Neural crest cell (in vitro differentiated cells): ENCODE measurements at regions not wholly inside any gene's neighbourhood (a gene's known extent, or its start where the extent isn't known, plus 50 kb on each side); places are given as distances from the start of the nearest gene placed in this dataset.
A peak's percentile ranks its signal among the peaks of the same experiment; 100 is the strongest.

Source experiments
- DNase-seq: peaks from one replicate; pipeline ENCODE4 v3.0.0; 2021; ENCODE audit warnings: low read depth, mixed read lengths, low spot score
- H3K27ac Mint-ChIP-seq: one replicate; pipeline ENCODE4 v1.8.0; 2021; ENCODE audit warnings: mild to moderate bottlenecking, mixed read lengths; ENCODE audit not compliant: unreplicated experiment
- H3K27me3 Mint-ChIP-seq: 2 replicates; pipeline ENCODE4 v1.8.0; 2021; ENCODE audit warnings: low read depth, mild to moderate bottlenecking, mixed read lengths
- H3K36me3 Mint-ChIP-seq: 2 replicates; pipeline ENCODE4 v1.8.0; 2021; ENCODE audit warnings: low read depth, mild to moderate bottlenecking, mixed read lengths
- H3K4me1 Mint-ChIP-seq: 2 replicates; pipeline ENCODE4 v1.8.0; 2021; ENCODE audit warnings: mixed read lengths
- H3K4me3 Mint-ChIP-seq: one replicate; pipeline ENCODE4 v1.8.0; 2021; ENCODE audit warnings: mild to moderate bottlenecking, mixed read lengths
- H3K9me3 Mint-ChIP-seq: 2 replicates; pipeline ENCODE4 v1.8.0; 2021; ENCODE audit warnings: mixed read lengths
- TF ChIP-seq, protein P1 (sequence below): fragments of 200-600 bp; sonication (generic); conservative IDR thresholded peaks from 2 replicates; pipeline ENCODE4 v1.5.0; 2021; ENCODE audit warnings: antibody characterized with exemption, mild to moderate bottlenecking

DNA sequence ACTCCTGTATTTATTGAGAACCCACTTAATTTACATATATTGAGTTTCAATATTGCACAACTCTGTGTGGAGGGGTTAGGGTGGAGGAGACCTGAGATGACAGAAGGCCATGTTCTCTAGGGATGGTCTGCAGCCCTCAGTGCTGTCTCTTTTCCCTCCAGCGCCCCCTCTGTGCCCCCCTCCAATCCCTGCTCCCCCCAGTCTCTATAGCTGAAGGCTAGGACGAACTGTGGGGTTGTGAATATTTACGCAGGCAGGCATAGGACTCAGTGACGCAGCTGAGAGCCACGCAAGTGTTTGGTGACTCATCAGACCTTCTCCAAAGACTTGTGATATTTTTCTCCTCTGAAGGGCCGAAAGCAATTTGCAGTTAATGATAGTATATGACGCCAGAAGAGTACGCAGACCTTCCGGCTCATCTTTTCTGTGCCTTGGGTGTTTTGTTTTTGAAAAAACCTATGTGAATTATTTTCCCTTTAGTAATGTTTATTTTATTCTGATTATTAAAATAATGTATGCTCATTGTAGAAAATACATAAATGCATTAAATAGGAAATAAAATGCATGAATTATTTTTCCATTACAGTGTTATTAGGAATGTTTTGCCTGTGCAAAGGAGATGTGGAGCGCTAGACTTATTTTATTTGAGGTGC lies 85.3 kb downstream of the SLC25A47 start:
- no peak overlapping the region for H3K27ac Mint-ChIP-seq
- TF ChIP-seq, protein P1, sequence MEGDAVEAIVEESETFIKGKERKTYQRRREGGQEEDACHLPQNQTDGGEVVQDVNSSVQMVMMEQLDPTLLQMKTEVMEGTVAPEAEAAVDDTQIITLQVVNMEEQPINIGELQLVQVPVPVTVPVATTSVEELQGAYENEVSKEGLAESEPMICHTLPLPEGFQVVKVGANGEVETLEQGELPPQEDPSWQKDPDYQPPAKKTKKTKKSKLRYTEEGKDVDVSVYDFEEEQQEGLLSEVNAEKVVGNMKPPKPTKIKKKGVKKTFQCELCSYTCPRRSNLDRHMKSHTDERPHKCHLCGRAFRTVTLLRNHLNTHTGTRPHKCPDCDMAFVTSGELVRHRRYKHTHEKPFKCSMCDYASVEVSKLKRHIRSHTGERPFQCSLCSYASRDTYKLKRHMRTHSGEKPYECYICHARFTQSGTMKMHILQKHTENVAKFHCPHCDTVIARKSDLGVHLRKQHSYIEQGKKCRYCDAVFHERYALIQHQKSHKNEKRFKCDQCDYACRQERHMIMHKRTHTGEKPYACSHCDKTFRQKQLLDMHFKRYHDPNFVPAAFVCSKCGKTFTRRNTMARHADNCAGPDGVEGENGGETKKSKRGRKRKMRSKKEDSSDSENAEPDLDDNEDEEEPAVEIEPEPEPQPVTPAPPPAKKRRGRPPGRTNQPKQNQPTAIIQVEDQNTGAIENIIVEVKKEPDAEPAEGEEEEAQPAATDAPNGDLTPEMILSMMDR = no peak
- no peak overlapping the region for H3K4me3 Mint-ChIP-seq
- no peaks in the 10 kb centered on the region for H3K27me3 Mint-ChIP-seq
- no peaks in the 10 kb centered on the region for H3K36me3 Mint-ChIP-seq
- H3K9me3 Mint-ChIP-seq = no peaks in the 10 kb centered on the region
- no peak for DNase-seq
- peaks cover 32% of the 10 kb centered on the region for H3K4me1 Mint-ChIP-seq

DNA sequence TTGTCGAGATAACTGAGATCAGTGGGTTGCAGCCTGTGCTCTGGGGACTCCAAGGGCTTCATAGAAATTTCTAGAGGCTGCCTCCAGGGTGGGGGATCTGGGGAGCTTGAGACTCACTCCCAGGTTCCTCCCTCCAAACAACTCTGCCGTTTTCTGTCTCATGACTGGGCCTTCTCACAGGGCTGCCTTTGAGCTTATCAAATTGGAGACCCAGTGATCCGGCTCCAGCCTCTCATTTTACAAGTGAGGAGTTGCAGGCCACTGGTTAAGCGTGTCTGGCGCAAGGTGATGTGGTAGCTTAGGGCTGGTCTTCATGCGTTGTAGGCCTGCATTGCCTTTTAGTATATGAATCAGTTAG lies 85.8 kb downstream of the SLC25A47 start:
- TF ChIP-seq, protein P1 = no peak
- H3K27me3 Mint-ChIP-seq = no peaks in the 10 kb centered on the region
- H3K4me3 Mint-ChIP-seq = no peak overlapping the region
- DNase-seq = no peak
- H3K4me1 Mint-ChIP-seq = peaks cover 32% of the 10 kb centered on the region
- no peak overlapping the region for H3K27ac Mint-ChIP-seq
- no peaks in the 10 kb centered on the region for H3K36me3 Mint-ChIP-seq
- no peaks in the 10 kb centered on the region for H3K9me3 Mint-ChIP-seq

DNA sequence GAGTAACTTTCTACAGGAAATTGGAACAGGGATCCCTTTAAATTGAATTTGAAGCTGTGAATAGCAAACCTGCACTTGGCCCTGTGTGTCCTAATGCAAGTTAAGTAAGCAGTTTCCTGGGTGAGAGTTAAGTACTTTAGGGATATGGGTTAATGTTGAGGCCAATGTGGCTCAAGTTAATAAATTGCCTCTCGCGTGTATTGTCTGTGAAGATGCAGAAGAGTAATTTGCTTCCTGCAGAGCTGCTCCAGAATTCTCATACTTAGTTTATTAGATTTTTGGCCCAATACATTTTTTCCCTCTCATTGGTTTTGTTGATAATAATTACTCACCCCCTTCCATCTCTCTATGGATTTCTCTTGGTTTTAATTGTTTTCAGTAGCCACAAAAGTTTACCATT lies 86.5 kb downstream of the SLC25A47 start:
- Mint-ChIP-seq H3K9me3 (no peaks in the 10 kb centered on the region), H3K4me1 (peaks cover 35% of the 10 kb centered on the region), H3K36me3 (no peaks in the 10 kb centered on the region), H3K4me3 (no peak overlapping the region), H3K27ac (no peak overlapping the region), H3K27me3 (no peaks in the 10 kb centered on the region)
- TF ChIP-seq, protein P1 = no peak
- no peak for DNase-seq

GRCh38 chr14:100410056-100410565 lies 87.0 kb downstream of the SLC25A47 start:
- DNase-seq = no peak
- H3K27me3 Mint-ChIP-seq = no peaks in the 10 kb centered on the region

DNA sequence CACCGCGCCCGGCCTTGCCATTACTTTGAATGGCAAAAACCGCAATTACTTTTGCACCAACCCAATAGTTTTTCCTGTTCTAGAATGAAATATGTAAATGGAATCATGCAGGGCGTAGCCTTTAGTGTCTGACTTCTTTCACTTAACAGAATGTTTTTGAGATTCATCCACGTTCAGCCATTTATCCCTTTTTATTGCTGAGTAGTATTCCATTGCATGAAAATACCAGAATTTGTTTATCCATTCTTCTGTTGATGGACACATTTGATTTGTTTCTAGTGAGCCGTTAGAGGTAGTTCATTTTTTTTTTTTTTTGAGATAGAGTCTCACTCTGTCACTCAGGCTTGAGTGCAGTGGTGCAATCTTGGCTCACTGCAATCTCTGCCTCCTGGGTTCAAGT lies 90.6 kb downstream of the SLC25A47 start:
- no peak for DNase-seq
- H3K4me1 Mint-ChIP-seq = peaks cover 29% of the 10 kb centered on the region
- no peak overlapping the region for H3K4me3 Mint-ChIP-seq
- TF ChIP-seq, protein P1 = no peak
- H3K9me3 Mint-ChIP-seq = no peaks in the 10 kb centered on the region
- H3K27me3 Mint-ChIP-seq = no peaks in the 10 kb centered on the region
- no peak overlapping the region for H3K27ac Mint-ChIP-seq
- H3K36me3 Mint-ChIP-seq = no peaks in the 10 kb centered on the region

More at GRCh38 chr14:100410056-100410565, 87.0 kb downstream of the SLC25A47 start:
- TF ChIP-seq, protein P1 = no peak
- H3K4me1 Mint-ChIP-seq = peaks cover 40% of the 10 kb centered on the region
- H3K9me3 Mint-ChIP-seq = no peaks in the 10 kb centered on the region
- no peak overlapping the region for H3K4me3 Mint-ChIP-seq
- no peaks in the 10 kb centered on the region for H3K36me3 Mint-ChIP-seq
- H3K27ac Mint-ChIP-seq = peak overlapping the region; percentile 38
